ENCODE measurements at regions not wholly inside any gene's neighbourhood (a gene's known extent, or its start where the extent isn't known, plus 50 kb on each side); places are given as distances from the start of the nearest gene placed in this dataset.

DNA sequence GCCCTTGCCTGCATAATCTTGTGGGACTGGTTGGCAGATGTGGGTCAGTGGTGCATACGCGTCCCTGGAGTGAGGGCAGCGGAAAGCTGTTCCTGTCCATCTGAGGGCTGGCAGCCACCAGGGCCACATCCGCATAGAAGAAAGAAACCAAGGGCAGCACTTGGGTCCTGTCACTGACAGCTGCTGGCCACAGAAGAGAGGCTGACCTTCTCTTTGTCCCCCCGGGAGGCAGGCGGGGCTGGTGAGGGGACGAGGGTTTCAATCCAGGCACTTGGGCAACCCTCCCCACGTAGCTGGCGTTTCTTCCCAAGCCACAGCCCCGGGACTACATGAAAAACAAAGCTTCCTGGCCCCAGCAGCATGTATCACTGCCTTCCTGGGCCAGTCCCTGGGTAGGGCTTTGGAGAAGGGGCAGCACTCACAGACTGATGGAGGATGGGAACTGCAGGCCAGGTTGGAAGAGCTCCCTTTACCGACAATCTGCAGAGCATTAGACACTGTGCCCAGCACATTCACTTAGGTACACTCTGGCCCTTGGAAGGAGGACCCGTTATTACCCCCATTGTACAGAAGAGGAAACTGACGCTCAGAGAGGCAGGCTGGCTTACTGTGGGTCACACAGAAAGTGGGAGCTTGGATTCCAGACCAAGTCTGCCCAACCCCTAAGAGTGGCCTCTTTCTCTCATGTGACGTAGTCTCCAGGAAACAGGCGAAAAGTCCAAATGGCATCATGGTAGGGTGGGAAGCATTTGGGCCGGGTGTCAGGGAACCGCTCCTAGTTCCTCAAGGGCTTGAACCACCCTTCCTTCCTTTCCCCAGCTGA lies 78.8 kb upstream of the SLC6A6 start:
- Histone ChIP-seq H3K36me3 (ENCODE audit: control insufficient read depth, insufficient read depth, low read length) (no peaks in the 10 kb centered on the region), H3K56ac (ENCODE audit: extremely low read depth, insufficient read depth, low read length) (no peak overlapping the region), H4K20me1 (ENCODE audit: insufficient read depth, low read length) (no peaks in the 10 kb centered on the region), H3K4me2 (ENCODE audit: low read depth, low read length) (no peak overlapping the region), H2BK5ac (ENCODE audit: low read depth, low read length, poor library complexity, severe bottlenecking) (no peak overlapping the region), H4K91ac (ENCODE audit: insufficient read depth, low read depth, low read length) (no peak overlapping the region; the same call in 1 of the 2 replicates), H2BK15ac (ENCODE audit: low read depth, low read length) (no peak overlapping the region; the same call in 2 of the 3 replicates), H3K14ac (replicated peaks; ENCODE audit: low read depth, low read length) (no peak overlapping the region), H4K5ac (ENCODE audit: low read depth, low read length) (no peak overlapping the region), H4K8ac (ENCODE audit: low read depth in 2 of 2, low read length in 2 of 2) (no peak overlapping the region), H3K9ac (ENCODE audit: low read depth, low read length) (no peak overlapping the region), H3K4ac (ENCODE audit: low read depth, low read length) (0 out of 2 replicates have a peak overlapping the region, but pooled peaks have one; percentile 16), H2BK120ac (ENCODE audit: low read depth, low read length) (peak overlapping the region; percentile 19; the same call in 1 of the 2 replicates), H3K27me3 (ENCODE audit: control insufficient read depth, insufficient read depth, low read length) (peaks cover 2% of the 10 kb centered on the region; the same call in 1 of the 2 replicates), H3K4me1 (ENCODE audit: control insufficient read depth, insufficient read depth, low read length) (no peaks in the 10 kb centered on the region; the same call in 1 of the 2 replicates), H2AK5ac (ENCODE audit: low read depth, low read length) (no peak overlapping the region), H3K9me3 (ENCODE audit: control insufficient read depth, insufficient read depth, low read length) (peaks cover 6% of the 10 kb centered on the region), H2AK9ac (replicated peaks; ENCODE audit: low read depth, low read length, poor library complexity) (no peak overlapping the region), H3K23ac (ENCODE audit: low read depth, low read length) (no peak overlapping the region), H3K4me3 (ENCODE audit: insufficient read depth, low read depth, low read length) (no peak overlapping the region), H3K9me1 (ENCODE audit: insufficient read depth, low read length) (peaks cover 6% of the 10 kb centered on the region; the same call in 1 of the 2 replicates), H3K18ac (ENCODE audit: low read depth, low read length) (no peak overlapping the region), H2AFZ (replicated peaks; ENCODE audit: low read length, poor library complexity) (peak overlapping the region; percentile 68), H3K79me1 (ENCODE audit: low read depth in 1 of 2, low read length in 2 of 2) (no peaks in the 10 kb centered on the region), H3K27ac (ENCODE audit: insufficient read depth, low read length) (no peak overlapping the region), H2BK20ac (ENCODE audit: low read depth, low read length) (no peak overlapping the region)
- BruUV-seq (replicated peaks): no TSS peak
- DNase-seq: no peak
- CTCF ChIA-PET: no interaction called here
- ATAC-seq (ENCODE audit: low read depth): no peak
- no peak for TF ChIP-seq MAFK (IDR thresholded peaks at IDR 0.05; ENCODE audit: low read depth, low read length)
- 40% methylated on average over 3 of the region's 17 CpGs; no CpG with 5 or more reads in 1 of the 2 experiments for WGBS, 2 experiments (ENCODE audit: extremely low coverage in 2 of 2, insufficient read length in 1 of 2)
- POLR2A ChIA-PET (ENCODE audit: unreplicated experiment): interaction anchor here (0.8 kb wide), 1 partner anchor 34 kb away, joined by 3 read pairs; no protein-coding TSS in a partner anchor
- dilution Hi-C loops (cut with HindIII; ENCODE audit: low sequenced_read_pairs, unreplicated experiment) (no loop called here), intact Hi-C loops (cut with micrococcal nuclease) (no loop called here), in situ Hi-C loops (cut with MboI; ENCODE audit: low sequenced_read_pairs) (no loop called here)
